Osteoblast (primary cell): ENCODE measurements at regions not wholly inside any gene's neighbourhood (a gene's known extent, or its start where the extent isn't known, plus 50 kb on each side); places are given as distances from the start of the nearest gene placed in this dataset.

Experiments used
- DNase-seq: peaks from one replicate; pipeline ENCODE4 v3.0.0; 2011; ENCODE audit warnings: low spot score, mixed read lengths; ENCODE audit not compliant: insufficient read length; ENCODE audit errors: missing footprints
- H2AFZ ChIP-seq: 2 replicates; pipeline ENCODE4 v1.6.0; 2011; ENCODE audit warnings: mild to moderate bottlenecking, low read length
- H3K27ac ChIP-seq: 2 replicates; pipeline ENCODE4 v1.5.1; 2011; ENCODE audit warnings: mild to moderate bottlenecking, low read depth, low read length, moderate library complexity
- H3K27me3 ChIP-seq: 2 replicates; pipeline ENCODE4 v1.6.0; 2012; ENCODE audit warnings: mild to moderate bottlenecking, control low read depth, inconsistent platforms, low read length, moderate library complexity; ENCODE audit not compliant: insufficient read depth
- H3K36me3 ChIP-seq: 2 replicates; pipeline ENCODE4 v1.5.1; 2011; ENCODE audit warnings: mild to moderate bottlenecking, low read length, control low read depth, moderate library complexity; ENCODE audit not compliant: insufficient read depth
- H3K4me1 ChIP-seq: 2 replicates; pipeline ENCODE4 v1.5.1; 2011; ENCODE audit warnings: mild to moderate bottlenecking, low read length, control low read depth, moderate library complexity; ENCODE audit not compliant: insufficient read depth
- H3K4me2 ChIP-seq: 2 replicates; pipeline ENCODE4 v1.6.0; 2011; ENCODE audit warnings: mild to moderate bottlenecking, low read length; ENCODE audit not compliant: insufficient read depth
- H3K4me3 ChIP-seq: fragments of 200-600 bp; sonication (generic); 3 replicates; pipeline ENCODE4 v1.5.1; 2012; ENCODE audit warnings: mild to moderate bottlenecking, low read length, inconsistent platforms; ENCODE audit not compliant: insufficient read depth
- H3K79me2 ChIP-seq: 2 replicates; pipeline ENCODE4 v1.6.0; 2012; ENCODE audit warnings: mild to moderate bottlenecking, low read length, control low read depth, inconsistent platforms; ENCODE audit not compliant: insufficient read depth
- H3K9me3 ChIP-seq: 2 replicates; pipeline ENCODE4 v1.5.1; 2011; ENCODE audit warnings: low read depth, low read length, control low read depth
- H4K20me1 ChIP-seq: 2 replicates; pipeline ENCODE4 v1.6.0; 2012; ENCODE audit warnings: mild to moderate bottlenecking, low read length, control low read depth; ENCODE audit not compliant: insufficient read depth
- TF ChIP-seq, protein P1 (sequence below): IDR thresholded peaks from 2 replicates; pipeline ENCODE4 v1.5.1; 2011; ENCODE audit warnings: mild to moderate bottlenecking, low read depth, low read length, moderate library complexity; ENCODE audit errors: extremely low read depth

DNA sequence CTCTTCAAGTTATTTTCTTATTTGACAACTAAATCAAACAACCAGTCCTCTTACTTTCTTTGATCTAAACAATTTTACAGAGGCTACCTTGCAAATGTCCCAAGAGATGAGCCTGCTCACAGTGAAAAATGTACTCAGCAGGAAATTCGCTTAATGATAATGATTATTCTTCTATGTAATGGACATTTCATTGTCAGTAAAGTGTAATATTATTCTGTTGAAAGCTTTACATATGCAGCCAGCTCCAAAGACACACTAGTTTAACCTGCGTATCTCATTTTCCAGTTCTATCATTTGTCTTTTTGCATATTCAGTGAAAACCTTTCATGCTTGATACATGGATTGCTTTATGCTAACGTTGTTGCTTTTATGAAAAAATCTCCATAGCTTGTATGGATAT lies 758.7 kb upstream of the ZNF608 start:
- H3K9me3 ChIP-seq, result no peaks in the 10 kb centered on the region
- H3K27ac ChIP-seq, result no peak overlapping the region
- no peak overlapping the region for H3K4me2 ChIP-seq
- H3K4me3 ChIP-seq, result no peak overlapping the region
- TF ChIP-seq, protein P1, sequence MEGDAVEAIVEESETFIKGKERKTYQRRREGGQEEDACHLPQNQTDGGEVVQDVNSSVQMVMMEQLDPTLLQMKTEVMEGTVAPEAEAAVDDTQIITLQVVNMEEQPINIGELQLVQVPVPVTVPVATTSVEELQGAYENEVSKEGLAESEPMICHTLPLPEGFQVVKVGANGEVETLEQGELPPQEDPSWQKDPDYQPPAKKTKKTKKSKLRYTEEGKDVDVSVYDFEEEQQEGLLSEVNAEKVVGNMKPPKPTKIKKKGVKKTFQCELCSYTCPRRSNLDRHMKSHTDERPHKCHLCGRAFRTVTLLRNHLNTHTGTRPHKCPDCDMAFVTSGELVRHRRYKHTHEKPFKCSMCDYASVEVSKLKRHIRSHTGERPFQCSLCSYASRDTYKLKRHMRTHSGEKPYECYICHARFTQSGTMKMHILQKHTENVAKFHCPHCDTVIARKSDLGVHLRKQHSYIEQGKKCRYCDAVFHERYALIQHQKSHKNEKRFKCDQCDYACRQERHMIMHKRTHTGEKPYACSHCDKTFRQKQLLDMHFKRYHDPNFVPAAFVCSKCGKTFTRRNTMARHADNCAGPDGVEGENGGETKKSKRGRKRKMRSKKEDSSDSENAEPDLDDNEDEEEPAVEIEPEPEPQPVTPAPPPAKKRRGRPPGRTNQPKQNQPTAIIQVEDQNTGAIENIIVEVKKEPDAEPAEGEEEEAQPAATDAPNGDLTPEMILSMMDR, result no peak
- H3K4me1 ChIP-seq, result no peaks in the 10 kb centered on the region
- no peaks in the 10 kb centered on the region for H4K20me1 ChIP-seq
- no peak overlapping the region for H2AFZ ChIP-seq
- no peaks in the 10 kb centered on the region for H3K79me2 ChIP-seq
- DNase-seq, result no peak
- no peaks in the 10 kb centered on the region for H3K36me3 ChIP-seq
- no peaks in the 10 kb centered on the region for H3K27me3 ChIP-seq

DNA sequence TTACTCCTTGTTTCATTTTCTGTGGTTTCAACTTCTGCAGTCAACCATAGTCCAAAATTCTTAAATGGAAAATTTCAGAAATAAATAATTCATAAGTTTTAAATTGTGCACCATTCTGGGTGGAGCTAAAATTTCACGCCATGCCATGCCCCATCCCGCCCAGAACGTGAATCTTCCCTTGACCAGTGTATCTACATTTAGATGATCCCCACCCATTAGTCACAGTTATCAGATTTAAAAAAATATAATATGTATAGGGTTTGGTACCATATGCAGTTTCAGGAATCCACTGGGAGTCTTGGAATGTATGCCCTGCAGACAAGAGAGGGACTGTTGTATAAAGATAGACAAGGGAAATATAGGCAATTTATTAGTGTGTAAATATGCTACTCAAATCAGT lies 759.7 kb upstream of the ZNF608 start:
- no peak overlapping the region for H3K27ac ChIP-seq
- no peak overlapping the region for H2AFZ ChIP-seq
- no peaks in the 10 kb centered on the region for H3K79me2 ChIP-seq
- TF ChIP-seq, protein P1, result no peak
- H3K9me3 ChIP-seq, result no peaks in the 10 kb centered on the region
- no peaks in the 10 kb centered on the region for H4K20me1 ChIP-seq
- DNase-seq, result no peak
- no peak overlapping the region for H3K4me2 ChIP-seq
- no peaks in the 10 kb centered on the region for H3K4me1 ChIP-seq
- H3K27me3 ChIP-seq, result no peaks in the 10 kb centered on the region
- H3K4me3 ChIP-seq, result no peak overlapping the region
- H3K36me3 ChIP-seq, result no peaks in the 10 kb centered on the region

DNA sequence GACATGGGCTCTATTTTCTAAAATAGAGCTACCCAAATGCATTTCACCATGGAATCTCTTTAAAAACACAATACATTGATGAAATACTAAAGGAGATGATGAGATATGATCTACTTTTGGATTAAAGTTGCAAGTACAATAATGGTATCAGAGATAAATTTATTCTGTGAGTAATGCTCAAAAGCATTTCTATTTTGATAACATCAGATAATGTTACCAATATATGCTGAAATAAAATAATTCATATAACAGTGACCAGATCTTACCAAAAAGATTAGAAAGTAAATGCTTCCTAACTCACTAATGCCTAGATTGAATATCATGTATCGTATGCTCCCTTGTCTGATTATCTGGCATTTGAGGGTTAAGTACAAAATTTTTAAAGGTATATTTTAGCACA lies 761.8 kb upstream of the ZNF608 start:
- Histone ChIP-seq H3K27ac (no peak overlapping the region), H3K9me3 (no peaks in the 10 kb centered on the region), H3K4me2 (no peak overlapping the region), H3K4me1 (no peaks in the 10 kb centered on the region), H3K36me3 (no peaks in the 10 kb centered on the region), H3K27me3 (no peaks in the 10 kb centered on the region), H3K79me2 (no peaks in the 10 kb centered on the region), H2AFZ (no peak overlapping the region), H3K4me3 (no peak overlapping the region), H4K20me1 (no peaks in the 10 kb centered on the region)
- no peak for DNase-seq
- TF ChIP-seq, protein P1, result no peak

DNA sequence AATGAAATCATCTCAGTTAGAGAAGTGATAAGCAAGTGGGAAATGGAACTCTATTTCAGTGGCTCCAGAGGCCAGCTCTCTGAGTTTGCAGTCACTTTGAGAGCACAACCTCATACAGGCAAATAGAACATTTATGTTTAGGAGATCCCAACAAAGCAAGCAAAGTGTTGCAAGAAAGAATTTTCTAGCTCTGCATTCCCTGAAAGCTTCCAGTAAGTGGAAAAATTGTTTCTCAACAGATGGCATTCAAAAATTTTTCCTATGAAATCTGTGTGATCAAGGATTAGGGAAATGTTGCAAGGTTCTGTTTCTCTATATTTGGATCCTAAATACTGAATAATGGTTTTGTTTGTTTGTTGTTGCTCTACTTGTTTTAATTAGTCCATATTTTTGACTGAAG lies 764.2 kb upstream of the ZNF608 start:
- no peak overlapping the region for H3K4me2 ChIP-seq
- no peaks in the 10 kb centered on the region for H3K36me3 ChIP-seq
- no peaks in the 10 kb centered on the region for H3K79me2 ChIP-seq
- H3K4me3 ChIP-seq, result no peak overlapping the region
- no peak overlapping the region for H3K27ac ChIP-seq
- TF ChIP-seq, protein P1, result no peak
- no peak for DNase-seq
- no peaks in the 10 kb centered on the region for H3K27me3 ChIP-seq
- H4K20me1 ChIP-seq, result no peaks in the 10 kb centered on the region
- H2AFZ ChIP-seq, result no peak overlapping the region
- no peaks in the 10 kb centered on the region for H3K9me3 ChIP-seq
- H3K4me1 ChIP-seq, result no peaks in the 10 kb centered on the region
